ENCODE measurements at regions not wholly inside any gene's neighbourhood (a gene's known extent, or its start where the extent isn't known, plus 50 kb on each side); places are given as distances from the start of the nearest gene placed in this dataset.

GRCh38 chr5:167736992-167737391, 554.5 kb upstream of the WWC1 start:
- DNase-seq (no peak), ATAC-seq (no peak)
- Histone ChIP-seq H3K4me3 (no peak overlapping the region), H3K4me1 (no peaks in the 10 kb centered on the region), H3K9me3 (no peaks in the 10 kb centered on the region), H3K36me3 (no peaks in the 10 kb centered on the region), H3K27me3 (no peaks in the 10 kb centered on the region), H3K27ac (no peak overlapping the region)
- in situ Hi-C loops (cut with MboI; ENCODE audit: low sequenced_read_pairs in 4 of 4): no loop called here
- intact Hi-C loops (cut with DNase I; ENCODE audit: low total_unique reads): no loop called here
- no peak for TF ChIP-seq POLR2A (IDR thresholded peaks at IDR 0.05)
- TF ChIP-seq, protein P1, sequence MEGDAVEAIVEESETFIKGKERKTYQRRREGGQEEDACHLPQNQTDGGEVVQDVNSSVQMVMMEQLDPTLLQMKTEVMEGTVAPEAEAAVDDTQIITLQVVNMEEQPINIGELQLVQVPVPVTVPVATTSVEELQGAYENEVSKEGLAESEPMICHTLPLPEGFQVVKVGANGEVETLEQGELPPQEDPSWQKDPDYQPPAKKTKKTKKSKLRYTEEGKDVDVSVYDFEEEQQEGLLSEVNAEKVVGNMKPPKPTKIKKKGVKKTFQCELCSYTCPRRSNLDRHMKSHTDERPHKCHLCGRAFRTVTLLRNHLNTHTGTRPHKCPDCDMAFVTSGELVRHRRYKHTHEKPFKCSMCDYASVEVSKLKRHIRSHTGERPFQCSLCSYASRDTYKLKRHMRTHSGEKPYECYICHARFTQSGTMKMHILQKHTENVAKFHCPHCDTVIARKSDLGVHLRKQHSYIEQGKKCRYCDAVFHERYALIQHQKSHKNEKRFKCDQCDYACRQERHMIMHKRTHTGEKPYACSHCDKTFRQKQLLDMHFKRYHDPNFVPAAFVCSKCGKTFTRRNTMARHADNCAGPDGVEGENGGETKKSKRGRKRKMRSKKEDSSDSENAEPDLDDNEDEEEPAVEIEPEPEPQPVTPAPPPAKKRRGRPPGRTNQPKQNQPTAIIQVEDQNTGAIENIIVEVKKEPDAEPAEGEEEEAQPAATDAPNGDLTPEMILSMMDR (IDR thresholded peaks at IDR 0.05 in 4 of 5, conservative IDR thresholded peaks at IDR 0.05 in 1 of 5): no peak

- no peak for DNase-seq
- H3K4me1 ChIP-seq: no peaks in the 10 kb centered on the region
- no peaks in the 10 kb centered on the region for H3K9me3 ChIP-seq
- no peak overlapping the region for H3K4me3 ChIP-seq
- ATAC-seq: no peak
- in situ Hi-C loops (cut with MboI; ENCODE audit: low sequenced_read_pairs in 4 of 4) (no loop called here), intact Hi-C loops (cut with DNase I; ENCODE audit: low total_unique reads) (no loop called here)
- no peaks in the 10 kb centered on the region for H3K36me3 ChIP-seq
- TF ChIP-seq POLR2A (IDR thresholded peaks at IDR 0.05): no peak
- TF ChIP-seq, protein P1 (IDR thresholded peaks at IDR 0.05 in 4 of 5, conservative IDR thresholded peaks at IDR 0.05 in 1 of 5): no peak
- no peaks in the 10 kb centered on the region for H3K27me3 ChIP-seq
- no peak overlapping the region for H3K27ac ChIP-seq
Measured at GRCh38 chr5:167743695-167744464, 547.6 kb upstream of the WWC1 start.

DNA sequence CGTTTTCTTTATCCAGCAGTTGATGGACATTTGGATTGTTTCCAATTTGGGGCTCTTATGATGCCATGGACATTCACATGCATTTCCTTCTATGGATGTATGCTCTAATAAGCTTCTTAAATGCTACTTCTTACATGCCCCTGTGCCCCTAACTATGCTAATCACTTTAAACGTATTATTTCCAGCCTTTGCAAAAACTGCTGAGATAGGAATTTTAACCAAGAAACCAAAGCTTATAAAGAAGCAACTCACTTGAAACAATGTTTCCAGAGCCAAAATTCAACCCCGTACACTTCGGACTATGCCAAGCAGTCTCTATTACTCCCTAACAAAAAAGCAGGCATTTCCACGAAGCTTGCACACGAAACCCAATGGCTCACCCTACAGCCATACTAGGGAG, 545.6 kb upstream of the WWC1 start:
- no peak for DNase-seq
- Histone ChIP-seq H3K4me1 (no peaks in the 10 kb centered on the region), H3K36me3 (no peaks in the 10 kb centered on the region), H3K4me3 (no peak overlapping the region), H3K9me3 (no peaks in the 10 kb centered on the region), H3K27ac (no peak overlapping the region), H3K27me3 (no peaks in the 10 kb centered on the region)
- in situ Hi-C loops (cut with MboI; ENCODE audit: low sequenced_read_pairs in 4 of 4): no loop called here
- no peak for ATAC-seq
- TF ChIP-seq, protein P1 (IDR thresholded peaks at IDR 0.05 in 4 of 5, conservative IDR thresholded peaks at IDR 0.05 in 1 of 5): no peak
- no peak for TF ChIP-seq POLR2A (IDR thresholded peaks at IDR 0.05)
- intact Hi-C loops (cut with DNase I; ENCODE audit: low total_unique reads): no loop called here

- Histone ChIP-seq H3K36me3 (no peaks in the 10 kb centered on the region), H3K9me3 (no peaks in the 10 kb centered on the region), H3K4me1 (no peaks in the 10 kb centered on the region), H3K27me3 (no peaks in the 10 kb centered on the region), H3K27ac (no peak overlapping the region), H3K4me3 (no peak overlapping the region)
- DNase-seq (no peak), ATAC-seq (no peak)
- intact Hi-C loops (cut with DNase I; ENCODE audit: low total_unique reads) (no loop called here), in situ Hi-C loops (cut with MboI; ENCODE audit: low sequenced_read_pairs in 4 of 4) (no loop called here)
- TF ChIP-seq POLR2A (IDR thresholded peaks at IDR 0.05): no peak
- TF ChIP-seq, protein P1 (IDR thresholded peaks at IDR 0.05 in 4 of 5, conservative IDR thresholded peaks at IDR 0.05 in 1 of 5): no peak
Measured at GRCh38 chr5:167750586-167750985, 540.9 kb upstream of the WWC1 start.

- no peaks in the 10 kb centered on the region for H3K27me3 ChIP-seq
- no peak overlapping the region for H3K27ac ChIP-seq
- TF ChIP-seq, protein P1 (IDR thresholded peaks at IDR 0.05 in 4 of 5, conservative IDR thresholded peaks at IDR 0.05 in 1 of 5): no peak
- no peak for TF ChIP-seq POLR2A (IDR thresholded peaks at IDR 0.05)
- H3K9me3 ChIP-seq: no peaks in the 10 kb centered on the region
- H3K36me3 ChIP-seq: no peaks in the 10 kb centered on the region
- H3K4me3 ChIP-seq: no peak overlapping the region
- ATAC-seq (no peak), DNase-seq (no peak)
- H3K4me1 ChIP-seq: no peaks in the 10 kb centered on the region
- intact Hi-C loops (cut with DNase I; ENCODE audit: low total_unique reads): no loop called here
- in situ Hi-C loops (cut with MboI; ENCODE audit: low sequenced_read_pairs in 4 of 4): no loop called here
Measured at GRCh38 chr5:167752936-167753335, 538.5 kb upstream of the WWC1 start.

Measured in gastrocnemius medialis (tissue), 4 donors.